ENCODE measurements at regions not wholly inside any gene's neighbourhood (a gene's known extent, or its start where the extent isn't known, plus 50 kb on each side); places are given as distances from the start of the nearest gene placed in this dataset.
"Not testable (repeated sequence)": the region's sequence is repeated elsewhere in the genome, so short reads cannot be mapped to it uniquely, and the experiment has no call there.

GRCh38 chr1:96562094-96562493 is 159.5 kb upstream of the PTBP2 start (continued):
- no peak for TF ChIP-seq EZH2 (IDR thresholded peaks at IDR 0.05; ENCODE audit: low read depth, low read length, severe bottlenecking)
- TF ChIP-seq BRCA1 (IDR thresholded peaks at IDR 0.05; ENCODE audit: low read depth, low read length) = no peak
- no peak for TF ChIP-seq SRF (IDR thresholded peaks at IDR 0.05; ENCODE audit: low read depth, low read length)
- TF ChIP-seq BCL11A (IDR thresholded peaks at IDR 0.05; ENCODE audit: low read depth in 2 of 2, low read length in 2 of 2) = no peak
- no peak for TF ChIP-seq MAX (IDR thresholded peaks at IDR 0.05)

- H3K36me3 ChIP-seq (ENCODE audit: control insufficient read depth in 2 of 4, insufficient read depth in 4 of 4, low read length in 3 of 4); H4K91ac ChIP-seq (replicated peaks; ENCODE audit: insufficient read length, low read length); H3K18ac ChIP-seq (ENCODE audit: extremely low read depth, low read length); CTCF ChIA-PET (ENCODE audit: partially characterized antibody); H3K79me1 ChIP-seq (ENCODE audit: low read depth, low read length); H2BK5ac ChIP-seq (ENCODE audit: low read depth, low read length); H3K4me3 ChIP-seq (ENCODE audit: extremely low read depth in 1 of 4, insufficient read depth in 2 of 4, low read depth in 3 of 4, low read length in 4 of 4); H3K9ac ChIP-seq (replicated peaks in 1 of 4; ENCODE audit: extremely low read depth in 1 of 4, low read depth in 3 of 4, low read length in 3 of 4); H3K14ac ChIP-seq (ENCODE audit: insufficient read length); H2BK12ac ChIP-seq (ENCODE audit: low read depth, low read length); H2BK20ac ChIP-seq (ENCODE audit: low read length); DNase-seq (ENCODE audit: low read depth in 1 of 2, low spot score in 2 of 2); H3K56ac ChIP-seq (replicated peaks; ENCODE audit: insufficient read length, low read depth, low read length); H4K5ac ChIP-seq (ENCODE audit: insufficient read length, low read depth, low read length); H3K27me3 ChIP-seq (replicated peaks in 1 of 4; ENCODE audit: control insufficient read depth in 3 of 4, extremely low read depth in 1 of 4, insufficient read depth in 3 of 4, low read length in 3 of 4); H4K8ac ChIP-seq (ENCODE audit: extremely low read depth, insufficient read depth, low read length); H3K23ac ChIP-seq (ENCODE audit: insufficient read length); H3K27ac ChIP-seq (ENCODE audit: low read depth, low read length); H4K20me1 ChIP-seq (replicated peaks in 1 of 2; ENCODE audit: control insufficient read depth in 1 of 2, insufficient read depth in 2 of 2, low read length in 2 of 2); H3K9me3 ChIP-seq (ENCODE audit: insufficient read depth in 2 of 2, low read depth in 1 of 2, low read length in 1 of 2); POLR2A ChIA-PET (ENCODE audit: partially characterized antibody); H2BK120ac ChIP-seq (replicated peaks; ENCODE audit: low read depth, low read length); H2AK5ac ChIP-seq (ENCODE audit: low read depth, low read length); FAIRE-seq; H2BK15ac ChIP-seq (ENCODE audit: low read length); H3K4ac ChIP-seq (replicated peaks; ENCODE audit: insufficient read length, low read depth, low read length); H3K79me2 ChIP-seq (ENCODE audit: control insufficient read depth in 1 of 2, insufficient read depth in 2 of 2, low read length in 2 of 2); H2AFZ ChIP-seq (ENCODE audit: low read length); H3K4me2 ChIP-seq (ENCODE audit: insufficient read depth in 1 of 2, low read depth in 2 of 2, low read length in 2 of 2); H3K23me2 ChIP-seq (ENCODE audit: low read depth, low read length): not testable (repeated sequence)
- peaks cover 4 to 16% (median 11%) of the 10 kb centered on the region in 4 experiments; a peak in 5 of 7 replicates for H3K4me1 ChIP-seq (replicated peaks in 1 of 4; ENCODE audit: control insufficient read depth in 3 of 4, insufficient read depth in 4 of 4, low read length in 3 of 4)
- 93% methylated on average over 3 of the region's 3 CpGs; no CpG with 5 or more reads in 1 of the 2 experiments for WGBS, 2 experiments (ENCODE audit: extremely low coverage in 1 of 2, insufficient coverage in 1 of 2, insufficient read length in 1 of 2, insufficient replicate concordance in 2 of 2, low coverage in 1 of 2, low lambda C conversion rate in 2 of 2, missing lambda C conversion rate in 1 of 2)
Observed at GRCh38 chr1:96564401-96564800, 157.2 kb upstream of the PTBP2 start.

Data from H1 (cell line).